ENCODE measurements at regions not wholly inside any gene's neighbourhood (a gene's known extent, or its start where the extent isn't known, plus 50 kb on each side); places are given as distances from the start of the nearest gene placed in this dataset.

GRCh38 chr16:64845071-64845470 lies 276.8 kb downstream of the CDH11 start:
- H3K79me2 ChIP-seq (ENCODE audit: control insufficient read depth, insufficient read depth, low read length): no peaks in the 10 kb centered on the region
- intact Hi-C loops (cut with micrococcal nuclease; ENCODE audit: unreplicated experiment): no loop called here
- POLR2A ChIA-PET: no interaction called here
- no peak for FAIRE-seq
- CTCF ChIA-PET: no interaction called here
- no peak overlapping the region for H3K27ac ChIP-seq (ENCODE audit: control insufficient read depth, insufficient read depth)
- RAD21 ChIA-PET (ENCODE audit: unreplicated experiment): interaction anchor here (1.2 kb wide), 1 partner anchor 19 kb away, joined by 3 read pairs; no protein-coding TSS in a partner anchor
- H3K9me3 ChIP-seq (replicated peaks; ENCODE audit: control insufficient read depth, insufficient read depth, low read length): no peaks in the 10 kb centered on the region
- no peaks in the 10 kb centered on the region for H3K27me3 ChIP-seq (replicated peaks in 1 of 2; ENCODE audit: control insufficient read depth in 2 of 2, insufficient read depth in 2 of 2, low read length in 1 of 2)
- in situ Hi-C loops (cut with MboI): no loop called here
- H3K9ac ChIP-seq (ENCODE audit: control insufficient read depth, insufficient read depth, low read length): no peak overlapping the region
- H3K4me2 ChIP-seq (ENCODE audit: control insufficient read depth, insufficient read depth): no peak overlapping the region
- TF ChIP-seq ATF2 (IDR thresholded peaks at IDR 0.05; ENCODE audit: low read length) (no peak), TCF7 (IDR thresholded peaks at IDR 0.05; ENCODE audit: borderline replicate concordance) (no peak), ZNF217 (IDR thresholded peaks at IDR 0.05) (no peak), ZNF622 (IDR thresholded peaks at IDR 0.05) (no peak), ESRRA (IDR thresholded peaks at IDR 0.05; ENCODE audit: low read length) (no peak), POLR2AphosphoS5 (IDR thresholded peaks at IDR 0.05; ENCODE audit: low read length) (no peak), MLLT1 (IDR thresholded peaks at IDR 0.05) (no peak), CBFB (IDR thresholded peaks at IDR 0.05; ENCODE audit: low read depth) (no peak), FOXM1 (IDR thresholded peaks at IDR 0.05; ENCODE audit: low read depth, low read length) (no peak), SUZ12 (IDR thresholded peaks at IDR 0.05; ENCODE audit: unreplicated experiment) (no peak), JUND (IDR thresholded peaks at IDR 0.05; ENCODE audit: low read depth, low read length) (no peak), ZNF24 (IDR thresholded peaks at IDR 0.05) (no peak), IKZF1 (conservative IDR thresholded peaks at IDR 0.05) (no peak), POU2F2 (IDR thresholded peaks at IDR 0.05; ENCODE audit: borderline replicate concordance, low read depth, low read length) (no peak), IKZF2 (IDR thresholded peaks at IDR 0.05) (no peak), ATF3 (IDR thresholded peaks at IDR 0.05; ENCODE audit: borderline replicate concordance, extremely low read depth, low read depth, low read length) (no peak)
- no peaks in the 10 kb centered on the region for H3K4me1 ChIP-seq (ENCODE audit: control insufficient read depth, insufficient read depth, low read length)
- BruUV-seq (replicated peaks): no TSS peak
- no peak for DNase-seq (ENCODE audit: low read depth, low spot score)
- 0% methylated on average over 2 of the region's 2 CpGs for WGBS (ENCODE audit: insufficient coverage, insufficient replicate concordance, low lambda C conversion rate, missing lambda C conversion rate)
- H3K36me3 ChIP-seq (ENCODE audit: control insufficient read depth in 2 of 2, insufficient read depth in 2 of 2, low read length in 1 of 2): no peaks in the 10 kb centered on the region
- H3K4me3 ChIP-seq: no peak overlapping the region
- H2AFZ ChIP-seq (ENCODE audit: control insufficient read depth, low read depth, low read length): no peak overlapping the region
- no peak for ATAC-seq
- H4K20me1 ChIP-seq (ENCODE audit: control insufficient read depth, insufficient read depth): no peaks in the 10 kb centered on the region
- SMC1A ChIA-PET (ENCODE audit: uncharacterized antibody, unreplicated experiment): interaction anchor here (1.8 kb wide), 1 partner anchor 58 kb away, joined by 3 read pairs; no protein-coding TSS in a partner anchor
